OCI-LY7 (cell line): ENCODE measurements at regions not wholly inside any gene's neighbourhood (a gene's known extent, or its start where the extent isn't known, plus 50 kb on each side); places are given as distances from the start of the nearest gene placed in this dataset.

Experiments used
- EZH2phosphoT487 ChIP-seq: fragments of 200-600 bp; sonication (generic); IDR thresholded peaks from 2 replicates; pipeline ENCODE4 v1.6.1; 2018; ENCODE audit warnings: low read depth, borderline replicate concordance, mild to moderate bottlenecking, mixed run types, antibody characterized with exemption, low read length, moderate library complexity, mixed read lengths
- TF ChIP-seq, protein P1 (sequence below): fragments of 200-600 bp; sonication (generic); conservative IDR thresholded peaks from 2 replicates; pipeline ENCODE4 v1.5.1; 2014; ENCODE audit warnings: mild to moderate bottlenecking, antibody characterized with exemption, low read length, moderate library complexity, mixed read lengths

DNA sequence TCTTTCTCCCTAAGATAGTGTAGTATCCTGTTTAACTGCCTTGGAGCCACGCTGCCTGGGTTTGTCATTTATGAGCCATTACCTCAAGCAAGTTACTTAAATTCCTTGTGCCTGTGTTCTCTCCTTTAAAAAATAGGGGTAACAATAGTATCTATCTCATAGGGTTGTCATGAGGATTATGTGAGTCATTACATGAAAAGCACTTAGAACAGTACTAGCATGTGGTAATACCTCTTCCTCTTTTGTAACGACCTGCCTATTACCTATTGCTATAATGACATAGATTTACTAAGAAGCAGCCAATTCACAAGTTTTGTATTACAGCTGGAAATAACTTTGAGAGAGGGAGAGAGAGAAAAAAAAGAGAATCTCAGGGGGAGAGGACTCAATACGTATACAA is 834.7 kb downstream of the RAPGEF2 start:
- TF ChIP-seq, protein P1, sequence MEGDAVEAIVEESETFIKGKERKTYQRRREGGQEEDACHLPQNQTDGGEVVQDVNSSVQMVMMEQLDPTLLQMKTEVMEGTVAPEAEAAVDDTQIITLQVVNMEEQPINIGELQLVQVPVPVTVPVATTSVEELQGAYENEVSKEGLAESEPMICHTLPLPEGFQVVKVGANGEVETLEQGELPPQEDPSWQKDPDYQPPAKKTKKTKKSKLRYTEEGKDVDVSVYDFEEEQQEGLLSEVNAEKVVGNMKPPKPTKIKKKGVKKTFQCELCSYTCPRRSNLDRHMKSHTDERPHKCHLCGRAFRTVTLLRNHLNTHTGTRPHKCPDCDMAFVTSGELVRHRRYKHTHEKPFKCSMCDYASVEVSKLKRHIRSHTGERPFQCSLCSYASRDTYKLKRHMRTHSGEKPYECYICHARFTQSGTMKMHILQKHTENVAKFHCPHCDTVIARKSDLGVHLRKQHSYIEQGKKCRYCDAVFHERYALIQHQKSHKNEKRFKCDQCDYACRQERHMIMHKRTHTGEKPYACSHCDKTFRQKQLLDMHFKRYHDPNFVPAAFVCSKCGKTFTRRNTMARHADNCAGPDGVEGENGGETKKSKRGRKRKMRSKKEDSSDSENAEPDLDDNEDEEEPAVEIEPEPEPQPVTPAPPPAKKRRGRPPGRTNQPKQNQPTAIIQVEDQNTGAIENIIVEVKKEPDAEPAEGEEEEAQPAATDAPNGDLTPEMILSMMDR = no peak
- no peak for TF ChIP-seq EZH2phosphoT487
